ENCODE measurements at regions not wholly inside any gene's neighbourhood (a gene's known extent, or its start where the extent isn't known, plus 50 kb on each side); places are given as distances from the start of the nearest gene placed in this dataset.

- Histone ChIP-seq H3K4me1 (ENCODE audit: insufficient read depth) (no peaks in the 10 kb centered on the region), H4K20me1 (replicated peaks; ENCODE audit: insufficient read depth) (no peaks in the 10 kb centered on the region), H3K4me3 (no peak overlapping the region), H2AFZ (no peak overlapping the region), H3K4me2 (no peak overlapping the region), H3F3A (replicated peaks; ENCODE audit: low read depth) (no peaks in the 10 kb centered on the region), H3K27ac (ENCODE audit: low read depth) (no peak overlapping the region), H3K79me2 (replicated peaks; ENCODE audit: insufficient read depth) (no peaks in the 10 kb centered on the region), H3K27me3 (ENCODE audit: insufficient read depth) (no peaks in the 10 kb centered on the region), H3K9me2 (ENCODE audit: insufficient read depth) (peaks cover 4% of the 10 kb centered on the region; the same call in 1 of the 2 replicates), H3K36me3 (ENCODE audit: insufficient read depth) (no peaks in the 10 kb centered on the region)
- no peak for DNase-seq (ENCODE audit: low spot score)
- H3K27ac Mint-ChIP-seq, result no peak overlapping the region
- no peaks in the 10 kb centered on the region for H3K4me1 Mint-ChIP-seq
- H3K36me3 Mint-ChIP-seq (ENCODE audit: low read depth), result no peaks in the 10 kb centered on the region
- ATAC-seq, result no peak
- TF ChIP-seq ZNF331 (CRISPR knock-in tag; IDR thresholded peaks at IDR 0.05; ENCODE audit: low read depth) (no peak), CREB1 (CRISPR knock-in tag; IDR thresholded peaks at IDR 0.05; ENCODE audit: low read depth) (no peak)
- no peaks in the 10 kb centered on the region for H3K9me3 Mint-ChIP-seq
- H3K4me3 Mint-ChIP-seq, result no peak overlapping the region
- H3K27me3 Mint-ChIP-seq (ENCODE audit: insufficient read depth, low read depth, poor library complexity), result no peaks in the 10 kb centered on the region
Measured at GRCh38 chr6:81381382-81381916, 371.0 kb downstream of the TENT5A start.

- Mint-ChIP-seq H3K36me3 (ENCODE audit: low read depth) (no peaks in the 10 kb centered on the region), H3K4me3 (no peak overlapping the region), H3K4me1 (no peaks in the 10 kb centered on the region), H3K9me3 (peaks cover 2% of the 10 kb centered on the region; the same call in 1 of the 3 replicates), H3K27me3 (ENCODE audit: insufficient read depth, low read depth, poor library complexity) (no peaks in the 10 kb centered on the region), H3K27ac (no peak overlapping the region)
- no peaks in the 10 kb centered on the region for H4K20me1 ChIP-seq (replicated peaks; ENCODE audit: insufficient read depth)
- no peak overlapping the region for H3K27ac ChIP-seq (ENCODE audit: low read depth)
- no peaks in the 10 kb centered on the region for H3K4me1 ChIP-seq (ENCODE audit: insufficient read depth)
- H3K4me3 ChIP-seq, result no peak overlapping the region
- H3K36me3 ChIP-seq (ENCODE audit: insufficient read depth), result no peaks in the 10 kb centered on the region
- DNase-seq (ENCODE audit: low spot score) (no peak), ATAC-seq (no peak)
- no peaks in the 10 kb centered on the region for H3K27me3 ChIP-seq (ENCODE audit: insufficient read depth)
- H3K4me2 ChIP-seq, result no peak overlapping the region
- H2AFZ ChIP-seq, result no peak overlapping the region
- H3K79me2 ChIP-seq (replicated peaks; ENCODE audit: insufficient read depth), result no peaks in the 10 kb centered on the region
- H3F3A ChIP-seq (replicated peaks; ENCODE audit: low read depth), result no peaks in the 10 kb centered on the region
- peaks cover 4% of the 10 kb centered on the region; the same call in 1 of the 2 replicates for H3K9me2 ChIP-seq (ENCODE audit: insufficient read depth)
- TF ChIP-seq POLR2AphosphoS5 (IDR thresholded peaks at IDR 0.05; ENCODE audit: low read depth), result no peak
- no peak for TF ChIP-seq CREB1 (CRISPR knock-in tag; IDR thresholded peaks at IDR 0.05; ENCODE audit: low read depth)
- TF ChIP-seq JUNB (IDR thresholded peaks at IDR 0.05; ENCODE audit: unreplicated experiment), result no peak
- TF ChIP-seq ZNF462 (CRISPR knock-in tag; IDR thresholded peaks at IDR 0.05), result no peak
- no peak for TF ChIP-seq ZNF331 (CRISPR knock-in tag; IDR thresholded peaks at IDR 0.05; ENCODE audit: low read depth)
- no peak for TF ChIP-seq NANOG (IDR thresholded peaks at IDR 0.05; ENCODE audit: borderline replicate concordance)
- no peak for TF ChIP-seq ZNF114 (CRISPR knock-in tag; IDR thresholded peaks at IDR 0.05)
- TF ChIP-seq REST (IDR thresholded peaks at IDR 0.05; ENCODE audit: unreplicated experiment), result no peak
- TF ChIP-seq EZH2 (IDR thresholded peaks at IDR 0.05; ENCODE audit: low read depth, unreplicated experiment), result no peak
- TF ChIP-seq CTCF (conservative IDR thresholded peaks at IDR 0.05; ENCODE audit: low read depth in 2 of 2), result no peak
Measured at GRCh38 chr6:81380718-81381338, 371.7 kb downstream of the TENT5A start.

All from GM23338 (cell line).